HCT116 (cell line): ENCODE measurements at regions not wholly inside any gene's neighbourhood (a gene's known extent, or its start where the extent isn't known, plus 50 kb on each side); places are given as distances from the start of the nearest gene placed in this dataset.

Experiments
- CTCF ChIP-seq, 3 experiments: fragments of 200-600 bp in 1 of 3; sonication (generic) in 1 of 3; IDR thresholded peaks in 2 of 3; conservative IDR thresholded peaks in 1 of 3; 2 replicates each; pipeline ENCODE4 v1.5.1; 2012 to 2017; ENCODE audit warnings: low read depth in 2 of 3, low read length in 2 of 3, antibody characterized with exemption in 1 of 3, borderline replicate concordance in 1 of 3, control low read depth in 1 of 3, mild to moderate bottlenecking in 1 of 3, mixed read lengths in 1 of 3, mixed run types in 1 of 3, moderate library complexity in 1 of 3; ENCODE audit not compliant: insufficient read depth in 1 of 3
- EZH2 ChIP-seq: fragments of 200-600 bp; sonication (generic); IDR thresholded peaks from 2 replicates; pipeline ENCODE4 v1.6.1; 2017; ENCODE audit warnings: antibody characterized with exemption, mixed run types
- POLR2AphosphoS5 ChIP-seq: IDR thresholded peaks from 2 replicates; pipeline ENCODE4 v1.6.1; 2011; ENCODE audit warnings: mild to moderate bottlenecking, low read depth, low read length, moderate library complexity
- REST ChIP-seq: IDR thresholded peaks from 2 replicates; pipeline ENCODE4 v1.6.1; 2012; ENCODE audit warnings: low read depth
- ZFX ChIP-seq: fragments of 450-650 bp; IDR thresholded peaks from 2 replicates; pipeline ENCODE4 v1.6.1; 2017

GRCh38 chr5:4230471-4230785, 634.8 kb downstream of the IRX1 start:
- TF ChIP-seq REST (no peak), EZH2 (no peak), CTCF (IDR thresholded peaks at IDR 0.05 in 2 of 3, conservative IDR thresholded peaks at IDR 0.05 in 1 of 3; ENCODE audit: borderline replicate concordance in 1 of 3, insufficient read depth in 1 of 3, low read depth in 2 of 3, low read length in 2 of 3) (no peak), ZFX (no peak), POLR2AphosphoS5 (no peak)
